A549 (cell line): ENCODE measurements at regions not wholly inside any gene's neighbourhood (a gene's known extent, or its start where the extent isn't known, plus 50 kb on each side); places are given as distances from the start of the nearest gene placed in this dataset.

Experiments used
- CBX2 ChIP-seq: fragments of 200-600 bp; sonication (generic); IDR thresholded peaks from 2 replicates; pipeline ENCODE4 v1.6.1; 2016; ENCODE audit warnings: low read depth, mild to moderate bottlenecking, borderline replicate concordance
- CEBPB ChIP-seq, 2 experiments: fragments of >200 bp in 1 of 2; sonication (Bioruptor Twin) in 1 of 2; formaldehyde crosslinking in 1 of 2; IDR thresholded peaks; 2 replicates each; pipeline ENCODE4 v1.6.1; 2012 to 2016
- MAFK ChIP-seq: fragments of 450-650 bp; IDR thresholded peaks from 2 replicates; pipeline ENCODE4 v1.6.1; 2014; ENCODE audit not compliant: partially characterized antibody
- NPAS2 ChIP-seq: fragments of 250-450 bp; sonication (Bioruptor Pico); IDR thresholded peaks from 2 replicates; pipeline ENCODE4 v1.8.0; 2022; ENCODE audit warnings: mild to moderate bottlenecking, moderate library complexity, borderline replicate concordance
- NR3C1 ChIP-seq: fragments of >200 bp; sonication (Bioruptor Twin); formaldehyde crosslinking; IDR thresholded peaks from 3 replicates; pipeline ENCODE4 v1.6.1; 2017
- PHF8 ChIP-seq: fragments of 200-600 bp; sonication (generic); IDR thresholded peaks from 2 replicates; pipeline ENCODE4 v1.6.1; 2016; ENCODE audit warnings: low read depth, mild to moderate bottlenecking, antibody characterized with exemption, moderate library complexity, borderline replicate concordance
- POLR2A ChIP-seq: IDR thresholded peaks from 2 replicates; pipeline ENCODE4 v1.6.1; 2012; ENCODE audit warnings: mild to moderate bottlenecking, low read length
- RAD21 ChIP-seq, 2 experiments: fragments of >200 bp in 1 of 2; sonication (Bioruptor Twin) in 1 of 2; formaldehyde crosslinking in 1 of 2; IDR thresholded peaks in 1 of 2; conservative IDR thresholded peaks in 1 of 2; 2 replicates in 1 of 2; 3 replicates in 1 of 2; pipeline ENCODE4 v1.6.1; 2012 to 2018; ENCODE audit warnings: inconsistent platforms in 1 of 2
- REST ChIP-seq: fragments of 200-600 bp; sonication (generic); IDR thresholded peaks from 2 replicates; pipeline ENCODE4 v1.6.1; 2016; ENCODE audit warnings: antibody characterized with exemption, mild to moderate bottlenecking, moderate library complexity
- SMC3 ChIP-seq: fragments of >200 bp; sonication (Bioruptor Twin); formaldehyde crosslinking; IDR thresholded peaks from 3 replicates; pipeline ENCODE4 v1.6.1; 2018; ENCODE audit warnings: inconsistent platforms
- ZSCAN20 ChIP-seq: fragments of 250-450 bp; sonication (Bioruptor Pico); IDR thresholded peaks from 2 replicates; pipeline ENCODE4 v1.8.0; 2022; ENCODE audit warnings: mild to moderate bottlenecking, moderate library complexity
- TF ChIP-seq, protein P1 (sequence below): fragments of >200 bp; sonication (Bioruptor Twin); formaldehyde crosslinking; IDR thresholded peaks from 3 replicates; pipeline ENCODE4 v1.5.1; 2016

- TF ChIP-seq REST (no peak), RAD21 (conservative IDR thresholded peaks at IDR 0.05 in 1 of 2, IDR thresholded peaks at IDR 0.05 in 1 of 2) (no peak), POLR2A (no peak), ZSCAN20 (no peak), NPAS2 (CRISPR knock-in tag) (no peak), CBX2 (no peak), NR3C1 (no peak), PHF8 (no peak), CEBPB (IDR thresholded peaks at IDR 0.05) (no peak), SMC3 (no peak), MAFK (no peak)
- TF ChIP-seq, protein P1, sequence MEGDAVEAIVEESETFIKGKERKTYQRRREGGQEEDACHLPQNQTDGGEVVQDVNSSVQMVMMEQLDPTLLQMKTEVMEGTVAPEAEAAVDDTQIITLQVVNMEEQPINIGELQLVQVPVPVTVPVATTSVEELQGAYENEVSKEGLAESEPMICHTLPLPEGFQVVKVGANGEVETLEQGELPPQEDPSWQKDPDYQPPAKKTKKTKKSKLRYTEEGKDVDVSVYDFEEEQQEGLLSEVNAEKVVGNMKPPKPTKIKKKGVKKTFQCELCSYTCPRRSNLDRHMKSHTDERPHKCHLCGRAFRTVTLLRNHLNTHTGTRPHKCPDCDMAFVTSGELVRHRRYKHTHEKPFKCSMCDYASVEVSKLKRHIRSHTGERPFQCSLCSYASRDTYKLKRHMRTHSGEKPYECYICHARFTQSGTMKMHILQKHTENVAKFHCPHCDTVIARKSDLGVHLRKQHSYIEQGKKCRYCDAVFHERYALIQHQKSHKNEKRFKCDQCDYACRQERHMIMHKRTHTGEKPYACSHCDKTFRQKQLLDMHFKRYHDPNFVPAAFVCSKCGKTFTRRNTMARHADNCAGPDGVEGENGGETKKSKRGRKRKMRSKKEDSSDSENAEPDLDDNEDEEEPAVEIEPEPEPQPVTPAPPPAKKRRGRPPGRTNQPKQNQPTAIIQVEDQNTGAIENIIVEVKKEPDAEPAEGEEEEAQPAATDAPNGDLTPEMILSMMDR: no peak
These were observed 133.0 kb downstream of the BACH1 start for GRCh38 chr21:29431680-29432079.
